Pancreas (tissue), 10 donors: ENCODE measurements at regions not wholly inside any gene's neighbourhood (a gene's known extent, or its start where the extent isn't known, plus 50 kb on each side); places are given as distances from the start of the nearest gene placed in this dataset.

Experiments
- ATAC-seq, 4 donors: fragments of 200-7000 bp; cut with Tn5 transposase; one replicate each; pipeline versions ENCODE4 v1.8.0 to v1.9.1; 2020; ENCODE audit warnings: mild to moderate bottlenecking in 4 of 4, moderate library complexity in 4 of 4
- DNase-seq, 6 donors: peaks; one replicate each; pipeline ENCODE4 v3.0.0-alpha.2; 2020
- FAIRE-seq: peaks from 2 replicates; lab custom pipeline; 2012; peaks lifted over from hg19 to GRCh38; lab: Jason Lieb, UNC
- H3K27ac ChIP-seq, 4 donors: fragments of 200-600 bp; sonication (generic); 1 replicate in 3 of 4; 2 replicates in 1 of 4; pipeline versions ENCODE4 v1.5.0 to v1.8.0; 2020
- H3K27me3 ChIP-seq, 4 donors: fragments of 200-600 bp; one replicate each; pipeline ENCODE4 v1.8.0; 2021
- H3K36me3 ChIP-seq, 3 donors: fragments of 200-600 bp; sonication (generic) in 1 of 3; one replicate each; pipeline versions ENCODE4 v1.5.0 to v1.8.0; 2020 to 2021
- H3K4me1 ChIP-seq, 3 donors: fragments of 200-600 bp; one replicate each; pipeline ENCODE4 v1.8.0; 2021
- H3K4me3 ChIP-seq, 4 donors: fragments of 200-600 bp; sonication (generic) in 2 of 4; one replicate each; pipeline versions ENCODE4 v1.5.0 to v1.8.0; 2020 to 2021
- H3K9me3 ChIP-seq, 4 donors: fragments of 200-600 bp; one replicate each; pipeline ENCODE4 v1.8.0; 2021
- CTCF ChIP-seq, 4 donors: fragments of 200-600 bp; sonication (generic) in 3 of 4; IDR thresholded peaks; one replicate each; pipeline versions ENCODE4 v1.5.0 to v1.8.0; 2021; ENCODE audit warnings: antibody characterized with exemption in 4 of 4
- WGBS, 2 donors: extraction: QIAGEN DNeasy Blood & Tissue Kit; methylation state at CpG; one replicate each; pipeline ENCODE4 v1.1.7; 2013; 5-methylcytosine and 5-hydroxymethylcytosine counted together
- intact Hi-C, 3 donors: fragments of 100-400 bp; cut with DNase I; formaldehyde crosslinking; loops; one replicate each; pipeline versions ENCODE4 v1.11.1 to v1.14.2; 2022
- donor health status: healthy with polysubstance abuse.
- donor health status: DM: no; HTN: no; CAD: no; lungs with moderate emphysema.
- donor health status: DM: no; HTN: no; CAD: no.
- donor health status: control.
- donor health status: control.
- donor health status: Bipolar disorder and iron deficiency.
- donor health status: DM: yes; HTN: yes; CAD: no.
- donor health status: DM: no; HTN: no; CAD: no.
- donor health status: DM: no; HTN: no; CAD: no.
- donor health status: DM: yes; HTN: yes; CAD: no.

- ATAC-seq (no peak), DNase-seq (no peak), FAIRE-seq (no peak)
- H3K4me1 ChIP-seq, result no peaks in the 10 kb centered on the region
- H3K36me3 ChIP-seq, result no peaks in the 10 kb centered on the region
- intact Hi-C loops, result no loop called here
- H3K4me3 ChIP-seq, result no peak overlapping the region
- no peaks in the 10 kb centered on the region for H3K9me3 ChIP-seq
- no peaks in the 10 kb centered on the region for H3K27me3 ChIP-seq
- TF ChIP-seq CTCF (IDR thresholded peaks at IDR 0.05), result no peak
- no peak overlapping the region for H3K27ac ChIP-seq
- WGBS, 2 donors, result 60 to 63% methylated on average over 9 of the region's 9 CpGs
Measured at GRCh38 chr15:26049900-26050657, 187.0 kb upstream of the ATP10A start.

- Histone ChIP-seq H3K27me3 (no peaks in the 10 kb centered on the region), H3K36me3 (no peaks in the 10 kb centered on the region), H3K27ac (no peak overlapping the region), H3K9me3 (no peaks in the 10 kb centered on the region), H3K4me3 (no peak overlapping the region), H3K4me1 (no peaks in the 10 kb centered on the region)
- ATAC-seq, result no peak
- DNase-seq, result no peak
- no peak for FAIRE-seq
- intact Hi-C loops, result no loop called here
- 86% methylated on average over 7 of the region's 7 CpGs for whole genome bisulfite sequencing, 2 donors
- TF ChIP-seq CTCF (IDR thresholded peaks at IDR 0.05), result no peak
Measured at GRCh38 chr15:26048669-26049068, 185.5 kb upstream of the ATP10A start.

GRCh38 chr15:26045516-26045915, 182.4 kb upstream of the ATP10A start:
- FAIRE-seq, result no peak
- H3K27me3 ChIP-seq, result no peaks in the 10 kb centered on the region

GRCh38 chr15:26043018-26043417, 179.9 kb upstream of the ATP10A start:
- Histone ChIP-seq H3K27ac (no peak overlapping the region), H3K9me3 (no peaks in the 10 kb centered on the region), H3K4me1 (no peaks in the 10 kb centered on the region), H3K27me3 (no peaks in the 10 kb centered on the region), H3K36me3 (no peaks in the 10 kb centered on the region), H3K4me3 (no peak overlapping the region)
- TF ChIP-seq CTCF (IDR thresholded peaks at IDR 0.05), result no peak
- DNase-seq (no peak), FAIRE-seq (no peak), ATAC-seq (no peak)
- intact Hi-C loops, result no loop called here
- 39 to 44% methylated on average over 2 of the region's 2 CpGs for WGBS, 2 donors

More at GRCh38 chr15:26045516-26045915, 182.4 kb upstream of the ATP10A start:
- ATAC-seq, result no peak
- no peaks in the 10 kb centered on the region for H3K9me3 ChIP-seq
- no peak for DNase-seq
- intact Hi-C loops, result no loop called here
- H3K4me3 ChIP-seq, result no peak overlapping the region
- no peak for TF ChIP-seq CTCF (IDR thresholded peaks at IDR 0.05)
- WGBS, 2 donors, result 62 to 68% methylated on average over 2 of the region's 2 CpGs
- no peaks in the 10 kb centered on the region for H3K36me3 ChIP-seq
- H3K27ac ChIP-seq, result no peak overlapping the region
- no peaks in the 10 kb centered on the region for H3K4me1 ChIP-seq

- no peaks in the 10 kb centered on the region for H3K9me3 ChIP-seq
Measured at GRCh38 chr15:26038693-26039092, 175.6 kb upstream of the ATP10A start.

More at GRCh38 chr15:26038693-26039092, 175.6 kb upstream of the ATP10A start:
- no peak for TF ChIP-seq CTCF (IDR thresholded peaks at IDR 0.05)
- DNase-seq, result no peak
- no peaks in the 10 kb centered on the region for H3K36me3 ChIP-seq
- WGBS, 2 donors, result 63 to 68% methylated on average over 6 of the region's 6 CpGs
- intact Hi-C loops, result no loop called here
- ATAC-seq, result no peak
- H3K27ac ChIP-seq, result no peak overlapping the region
- H3K4me3 ChIP-seq, result no peak overlapping the region
- peaks cover 0 to 8% (median 0%) of the 10 kb centered on the region in 4 donors for H3K27me3 ChIP-seq
- no peaks in the 10 kb centered on the region for H3K4me1 ChIP-seq
- no peak for FAIRE-seq
